Left lung (tissue), 4 donors: ENCODE measurements at regions not wholly inside any gene's neighbourhood (a gene's known extent, or its start where the extent isn't known, plus 50 kb on each side); places are given as distances from the start of the nearest gene placed in this dataset.

ENCODE experiments used
- ATAC-seq: fragments of 200-7000 bp; cut with Tn5 transposase; one replicate; pipeline ENCODE4 v1.9.1; 2020; ENCODE audit warnings: moderate library complexity
- DNase-seq, 4 donors: peaks; one replicate each; pipeline ENCODE4 v3.0.0-alpha.2; 2013 to 2020
- H3K27ac ChIP-seq, 2 donors: fragments of 200-600 bp; sonication (generic) in 1 of 2; one replicate each; pipeline versions ENCODE4 v1.5.0 to v1.8.0; 2020 to 2021
- H3K27me3 ChIP-seq, 2 donors: fragments of 200-600 bp; sonication (generic) in 1 of 2; one replicate each; pipeline versions ENCODE4 v1.5.0 to v1.8.0; 2020 to 2021
- H3K36me3 ChIP-seq, 2 donors: fragments of 200-600 bp; sonication (generic) in 1 of 2; one replicate each; pipeline versions ENCODE4 v1.5.0 to v1.8.0; 2020 to 2021
- H3K4me1 ChIP-seq, 2 donors: fragments of 200-600 bp; one replicate each; pipeline ENCODE4 v1.8.0; 2021
- H3K4me3 ChIP-seq, 2 donors: fragments of 200-600 bp; sonication (generic) in 1 of 2; one replicate each; pipeline versions ENCODE4 v1.5.0 to v1.8.0; 2020 to 2021; ENCODE audit warnings: mild to moderate bottlenecking in 1 of 2
- H3K9me3 ChIP-seq, 2 donors: fragments of 200-600 bp; sonication (generic) in 1 of 2; one replicate each; pipeline versions ENCODE4 v1.5.0 to v1.8.0; 2020 to 2021
- CTCF ChIP-seq, 2 donors: fragments of 200-600 bp; sonication (generic) in 1 of 2; IDR thresholded peaks; one replicate each; pipeline versions ENCODE4 v1.5.0 to v1.8.0; 2021; ENCODE audit warnings: antibody characterized with exemption in 2 of 2
- intact Hi-C, 2 donors: fragments of 100-400 bp; cut with DNase I; formaldehyde crosslinking; loops; one replicate each; pipeline versions ENCODE4 v1.11.2 to v1.14.2; 2022
- donor health status: DM: no; HTN: yes; CAD: no.
- donor health status: DM: no; HTN: no; CAD: no.

DNA sequence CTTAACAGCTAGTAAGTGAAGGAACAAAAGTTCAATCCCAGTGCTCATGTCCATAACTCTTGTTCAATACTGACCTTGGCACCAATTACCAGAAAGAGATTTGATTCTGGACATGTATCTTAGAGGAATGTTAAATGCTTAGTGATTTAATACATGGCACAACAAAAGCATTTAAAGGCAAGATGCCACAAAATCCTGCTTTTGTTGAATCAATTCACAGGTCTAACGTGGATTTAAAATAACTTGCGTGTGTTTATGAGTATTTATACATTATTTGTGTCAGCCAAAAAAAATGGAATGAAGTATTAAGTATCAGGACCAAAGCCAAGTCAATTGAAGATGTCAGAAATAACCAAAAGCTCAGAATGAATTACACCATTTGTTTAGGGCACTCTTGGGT is 85.4 kb upstream of the GIMD1 start:
- Histone ChIP-seq H3K9me3 (no peaks in the 10 kb centered on the region), H3K27me3 (no peaks in the 10 kb centered on the region), H3K4me1 (no peaks in the 10 kb centered on the region), H3K27ac (no peak overlapping the region), H3K36me3 (no peaks in the 10 kb centered on the region), H3K4me3 (no peak overlapping the region)
- intact Hi-C loops: no loop called here
- ATAC-seq: no peak
- no peak for TF ChIP-seq CTCF (IDR thresholded peaks at IDR 0.05)
- no peak for DNase-seq

DNA sequence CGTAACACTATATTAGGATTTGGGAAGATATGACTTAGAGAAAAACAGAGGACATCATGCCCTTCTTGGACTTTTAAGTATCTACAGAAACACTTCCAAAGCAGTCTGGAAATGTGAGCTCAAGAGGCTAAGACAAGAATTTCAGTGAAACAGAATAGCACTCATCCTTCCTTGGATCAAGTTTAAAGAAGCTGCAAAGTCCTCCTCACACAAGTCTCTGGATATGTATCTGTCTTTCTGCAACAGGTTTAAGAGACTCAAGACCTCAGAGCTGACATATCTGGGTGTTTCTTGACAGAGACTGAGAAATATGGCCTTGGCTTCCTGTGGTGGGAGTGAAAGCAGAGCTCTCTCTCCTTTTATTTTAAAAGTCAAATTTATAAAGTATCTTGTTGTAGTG is 82.5 kb upstream of the GIMD1 start:
- DNase-seq (no peak), ATAC-seq (no peak)
- Histone ChIP-seq H3K27ac (no peak overlapping the region), H3K27me3 (no peaks in the 10 kb centered on the region), H3K4me3 (no peak overlapping the region), H3K4me1 (no peaks in the 10 kb centered on the region), H3K9me3 (peaks cover 0 to 8% of the 10 kb centered on the region in 2 donors), H3K36me3 (no peaks in the 10 kb centered on the region)
- no peak for TF ChIP-seq CTCF (IDR thresholded peaks at IDR 0.05)
- intact Hi-C loops: no loop called here

DNA sequence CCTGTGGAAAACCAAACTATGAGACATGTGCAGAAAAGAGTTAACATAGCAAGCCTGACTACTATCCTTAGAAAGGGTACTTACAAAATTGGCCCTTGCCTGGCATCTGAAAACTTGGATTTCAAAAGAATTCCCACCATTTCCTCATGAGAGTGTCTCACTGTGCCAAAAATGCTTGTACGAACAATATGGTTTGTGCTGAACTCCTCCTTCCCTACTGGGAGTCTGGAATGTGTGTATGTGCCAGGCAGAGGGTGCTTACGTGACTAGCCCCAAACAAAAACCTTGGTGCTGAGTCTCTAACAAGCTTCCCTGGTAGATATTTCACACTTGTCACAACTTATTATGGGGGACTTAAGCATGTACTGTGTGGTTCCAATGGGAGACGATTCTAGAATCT is 81.7 kb upstream of the GIMD1 start:
- intact Hi-C loops: no loop called here

GRCh38 chr4:106444557-106444956 is 76.0 kb upstream of the GIMD1 start:
- H3K36me3 ChIP-seq: no peaks in the 10 kb centered on the region
- no peak overlapping the region for H3K4me3 ChIP-seq
- H3K27ac ChIP-seq: no peak overlapping the region
- TF ChIP-seq CTCF (IDR thresholded peaks at IDR 0.05): no peak
- no peaks in the 10 kb centered on the region for H3K4me1 ChIP-seq
- DNase-seq (no peak), ATAC-seq (no peak)
- intact Hi-C loops: no loop called here
- peaks cover 0 to 11% of the 10 kb centered on the region in 2 donors for H3K9me3 ChIP-seq
- no peaks in the 10 kb centered on the region for H3K27me3 ChIP-seq

More for the DNA sequence above, 81.7 kb upstream of the GIMD1 start:
- no peak for ATAC-seq
- TF ChIP-seq CTCF (IDR thresholded peaks at IDR 0.05): no peak
- Histone ChIP-seq H3K36me3 (no peaks in the 10 kb centered on the region), H3K4me3 (no peak overlapping the region), H3K4me1 (no peaks in the 10 kb centered on the region), H3K27me3 (no peaks in the 10 kb centered on the region), H3K27ac (no peak overlapping the region), H3K9me3 (peaks cover 0 to 11% of the 10 kb centered on the region in 2 donors)
- DNase-seq: no peak

GRCh38 chr4:106430797-106431196 is 62.2 kb upstream of the GIMD1 start:
- intact Hi-C loops: no loop called here
- no peak for DNase-seq
- TF ChIP-seq CTCF (IDR thresholded peaks at IDR 0.05): no peak
- H3K4me1 ChIP-seq: no peaks in the 10 kb centered on the region
- no peaks in the 10 kb centered on the region for H3K27me3 ChIP-seq
- no peak for ATAC-seq
- H3K9me3 ChIP-seq: no peaks in the 10 kb centered on the region
- H3K36me3 ChIP-seq: no peaks in the 10 kb centered on the region
- H3K27ac ChIP-seq: no peak overlapping the region
- no peak overlapping the region for H3K4me3 ChIP-seq
